ENCODE measurements at regions not wholly inside any gene's neighbourhood (a gene's known extent, or its start where the extent isn't known, plus 50 kb on each side); places are given as distances from the start of the nearest gene placed in this dataset.

GRCh38 chr11:109150581-109150980, 271.4 kb upstream of the C11orf87 start:
- Histone ChIP-seq H3K9me3 (no peaks in the 10 kb centered on the region), H3K27me3 (replicated peaks; ENCODE audit: control insufficient read depth, insufficient read depth, low read length) (no peaks in the 10 kb centered on the region), H3K4me1 (no peaks in the 10 kb centered on the region), H3K4me3 (ENCODE audit: low read depth, low read length) (no peak overlapping the region), H3K36me3 (ENCODE audit: control insufficient read depth, insufficient read depth, low read length) (no peaks in the 10 kb centered on the region)
- Mint-ChIP-seq H3K27ac (ENCODE audit: unreplicated experiment) (no peak overlapping the region), H3K36me3 (ENCODE audit: insufficient read depth, unreplicated experiment) (no peaks in the 10 kb centered on the region), H3K27me3 (ENCODE audit: insufficient read depth, unreplicated experiment) (peaks cover 20% of the 10 kb centered on the region), H3K9me3 (ENCODE audit: unreplicated experiment) (no peaks in the 10 kb centered on the region), H3K4me3 (ENCODE audit: unreplicated experiment) (no peak overlapping the region), H3K4me1 (ENCODE audit: low read depth, unreplicated experiment) (no peaks in the 10 kb centered on the region)
- DNase-seq, result no peak
- BruUV-seq (replicated peaks), result no TSS peak
- intact Hi-C loops (cut with micrococcal nuclease; ENCODE audit: unreplicated experiment), result no loop called here
- TF ChIP-seq, protein P1, sequence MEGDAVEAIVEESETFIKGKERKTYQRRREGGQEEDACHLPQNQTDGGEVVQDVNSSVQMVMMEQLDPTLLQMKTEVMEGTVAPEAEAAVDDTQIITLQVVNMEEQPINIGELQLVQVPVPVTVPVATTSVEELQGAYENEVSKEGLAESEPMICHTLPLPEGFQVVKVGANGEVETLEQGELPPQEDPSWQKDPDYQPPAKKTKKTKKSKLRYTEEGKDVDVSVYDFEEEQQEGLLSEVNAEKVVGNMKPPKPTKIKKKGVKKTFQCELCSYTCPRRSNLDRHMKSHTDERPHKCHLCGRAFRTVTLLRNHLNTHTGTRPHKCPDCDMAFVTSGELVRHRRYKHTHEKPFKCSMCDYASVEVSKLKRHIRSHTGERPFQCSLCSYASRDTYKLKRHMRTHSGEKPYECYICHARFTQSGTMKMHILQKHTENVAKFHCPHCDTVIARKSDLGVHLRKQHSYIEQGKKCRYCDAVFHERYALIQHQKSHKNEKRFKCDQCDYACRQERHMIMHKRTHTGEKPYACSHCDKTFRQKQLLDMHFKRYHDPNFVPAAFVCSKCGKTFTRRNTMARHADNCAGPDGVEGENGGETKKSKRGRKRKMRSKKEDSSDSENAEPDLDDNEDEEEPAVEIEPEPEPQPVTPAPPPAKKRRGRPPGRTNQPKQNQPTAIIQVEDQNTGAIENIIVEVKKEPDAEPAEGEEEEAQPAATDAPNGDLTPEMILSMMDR (IDR thresholded peaks at IDR 0.05; ENCODE audit: insufficient read depth in 1 of 2, low read depth in 1 of 2, low read length in 1 of 2, severe bottlenecking in 1 of 2, unreplicated experiment in 1 of 2), result no peak
- ChIA-PET POLR2A (no interaction called here), CTCF (no interaction called here)

DNA sequence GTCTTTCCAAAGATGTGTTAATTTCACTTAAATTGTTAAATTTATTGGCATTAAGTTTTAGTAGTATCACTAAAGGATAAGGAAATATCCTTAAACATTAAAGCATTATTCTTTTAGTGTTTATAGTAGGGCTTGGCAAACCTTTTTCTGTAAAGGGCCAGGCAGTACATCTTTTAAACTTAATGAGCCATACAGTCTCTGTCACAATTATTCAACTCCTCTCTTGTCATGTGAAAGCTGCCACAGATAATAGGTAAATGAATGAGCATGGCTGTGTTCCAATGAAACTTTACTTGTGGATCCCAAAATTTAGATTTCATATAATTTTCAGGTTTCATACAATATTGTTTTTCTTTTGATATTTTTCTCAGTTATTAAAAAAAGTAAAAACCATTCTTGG, 268.2 kb upstream of the C11orf87 start:
- intact Hi-C loops (cut with micrococcal nuclease; ENCODE audit: unreplicated experiment), result no loop called here
- peaks cover 10% of the 10 kb centered on the region for H3K27me3 Mint-ChIP-seq (ENCODE audit: insufficient read depth, unreplicated experiment)
- ChIA-PET POLR2A (no interaction called here), CTCF (no interaction called here)
- TF ChIP-seq, protein P1 (IDR thresholded peaks at IDR 0.05; ENCODE audit: insufficient read depth in 1 of 2, low read depth in 1 of 2, low read length in 1 of 2, severe bottlenecking in 1 of 2, unreplicated experiment in 1 of 2), result no peak
- Histone ChIP-seq H3K4me1 (no peaks in the 10 kb centered on the region), H3K9me3 (no peaks in the 10 kb centered on the region; the same call in none of the 2 replicates), H3K27me3 (replicated peaks; ENCODE audit: control insufficient read depth, insufficient read depth, low read length) (no peaks in the 10 kb centered on the region), H3K4me3 (ENCODE audit: low read depth, low read length) (no peak overlapping the region), H3K36me3 (ENCODE audit: control insufficient read depth, insufficient read depth, low read length) (no peaks in the 10 kb centered on the region)
- H3K27ac Mint-ChIP-seq (ENCODE audit: unreplicated experiment), result no peak overlapping the region
- BruUV-seq (replicated peaks), result no TSS peak
- peaks cover 10% of the 10 kb centered on the region for H3K9me3 Mint-ChIP-seq (ENCODE audit: unreplicated experiment)
- no peaks in the 10 kb centered on the region for H3K36me3 Mint-ChIP-seq (ENCODE audit: insufficient read depth, unreplicated experiment)
- DNase-seq, result no peak
- no peaks in the 10 kb centered on the region for H3K4me1 Mint-ChIP-seq (ENCODE audit: low read depth, unreplicated experiment)
- no peak overlapping the region for H3K4me3 Mint-ChIP-seq (ENCODE audit: unreplicated experiment)

DNA sequence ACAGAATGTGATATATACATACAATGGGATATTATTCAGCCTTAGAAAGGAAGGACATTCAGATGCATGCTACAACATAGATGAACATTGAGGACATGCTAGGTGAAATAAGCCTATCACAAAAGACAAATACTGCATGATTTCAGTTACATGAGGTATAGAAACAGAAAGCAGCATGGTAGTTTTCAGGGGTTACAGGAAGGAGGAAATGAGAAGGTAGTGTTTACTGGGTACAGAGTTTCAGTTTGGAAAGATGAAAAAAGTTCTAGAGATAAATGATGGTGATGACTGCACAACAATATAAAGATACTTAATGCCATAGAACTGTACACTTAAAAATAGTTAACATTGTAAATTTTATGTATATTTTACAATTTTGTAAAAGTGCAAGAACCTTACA, 266.7 kb upstream of the C11orf87 start:
- BruUV-seq (replicated peaks), result no TSS peak
- Histone ChIP-seq H3K9me3 (no peaks in the 10 kb centered on the region; the same call in none of the 2 replicates), H3K4me3 (ENCODE audit: low read depth, low read length) (no peak overlapping the region), H3K36me3 (ENCODE audit: control insufficient read depth, insufficient read depth, low read length) (no peaks in the 10 kb centered on the region), H3K27me3 (replicated peaks; ENCODE audit: control insufficient read depth, insufficient read depth, low read length) (no peaks in the 10 kb centered on the region), H3K4me1 (no peaks in the 10 kb centered on the region)
- H3K27me3 Mint-ChIP-seq (ENCODE audit: insufficient read depth, unreplicated experiment), result peaks cover 10% of the 10 kb centered on the region
- H3K4me1 Mint-ChIP-seq (ENCODE audit: low read depth, unreplicated experiment), result no peaks in the 10 kb centered on the region
- H3K4me3 Mint-ChIP-seq (ENCODE audit: unreplicated experiment), result no peak overlapping the region
- H3K36me3 Mint-ChIP-seq (ENCODE audit: insufficient read depth, unreplicated experiment), result no peaks in the 10 kb centered on the region
- CTCF ChIA-PET, result no interaction called here
- no peak overlapping the region for H3K27ac Mint-ChIP-seq (ENCODE audit: unreplicated experiment)
- POLR2A ChIA-PET, result no interaction called here
- TF ChIP-seq, protein P1 (IDR thresholded peaks at IDR 0.05; ENCODE audit: insufficient read depth in 1 of 2, low read depth in 1 of 2, low read length in 1 of 2, severe bottlenecking in 1 of 2, unreplicated experiment in 1 of 2), result no peak
- intact Hi-C loops (cut with micrococcal nuclease; ENCODE audit: unreplicated experiment), result no loop called here
- no peak for DNase-seq
- H3K9me3 Mint-ChIP-seq (ENCODE audit: unreplicated experiment), result peaks cover 10% of the 10 kb centered on the region
